ENCODE measurements at regions not wholly inside any gene's neighbourhood (a gene's known extent, or its start where the extent isn't known, plus 50 kb on each side); places are given as distances from the start of the nearest gene placed in this dataset.
A peak's percentile ranks its signal among the peaks of the same experiment; 100 is the strongest.

DNA sequence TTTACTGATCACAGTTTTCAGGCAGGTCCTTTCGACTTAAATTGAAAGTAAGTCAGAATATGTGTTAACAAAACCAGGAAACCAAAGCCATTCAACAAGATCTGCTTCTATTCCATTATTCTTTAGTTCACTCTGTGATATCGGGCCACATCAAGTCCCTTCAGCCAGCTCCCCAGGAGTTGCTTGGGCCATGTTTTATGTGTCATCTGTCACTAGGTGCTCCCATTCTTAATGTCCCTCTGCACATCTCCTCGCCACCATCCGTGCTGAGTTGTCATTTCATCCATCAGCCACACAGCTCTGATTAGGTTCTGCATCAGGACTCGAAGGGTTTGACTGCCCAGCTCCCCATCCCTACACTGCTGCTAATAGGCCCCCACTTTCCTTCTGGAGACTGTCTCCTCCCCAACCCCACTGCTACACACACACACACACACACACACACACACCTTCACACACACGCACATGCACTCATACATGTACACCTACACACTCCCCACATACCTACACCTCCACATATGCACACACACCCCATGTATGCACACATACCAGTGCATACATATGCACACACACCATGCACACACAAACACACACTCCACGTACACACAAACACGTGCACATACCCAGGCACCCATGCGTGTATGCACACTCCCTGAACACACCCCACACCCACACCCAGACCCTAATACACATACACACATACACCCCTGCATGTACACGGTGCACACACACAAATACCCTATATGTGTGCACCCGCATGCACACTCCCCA lies 143.3 kb upstream of the GMDS start:
- no peaks in the 10 kb centered on the region for H3K4me1 ChIP-seq (ENCODE audit: control extremely low read depth in 1 of 4, control insufficient read depth in 4 of 4, insufficient read depth in 4 of 4, low read length in 3 of 4)
- 95% methylated on average over 10 of the region's 11 CpGs for WGBS (ENCODE audit: insufficient coverage)
- ChIA-PET POLR2A (no interaction called here), CTCF (no interaction called here)
- no peak for DNase-seq
- no peaks in the 10 kb centered on the region for H3K36me3 ChIP-seq (ENCODE audit: control insufficient read depth in 4 of 4, insufficient read depth in 4 of 4, low read length in 3 of 4)
- H3K9me3 ChIP-seq (ENCODE audit: control extremely low read depth in 1 of 5, control insufficient read depth in 4 of 5, insufficient read depth in 2 of 5, low read depth in 1 of 5, low read length in 4 of 5): peaks cover 0 to 4% (median 0%) of the 10 kb centered on the region in 5 experiments
- no peaks in the 10 kb centered on the region for H3K27me3 ChIP-seq (replicated peaks in 2 of 5; ENCODE audit: control insufficient read depth in 4 of 5, insufficient read depth in 5 of 5, low read length in 4 of 5)
- no peak overlapping the region for H3K4me3 ChIP-seq (ENCODE audit: control insufficient read depth in 1 of 7, extremely low read depth in 1 of 7, insufficient read depth in 4 of 7, low read depth in 2 of 7, low read length in 6 of 7)
- H3K27ac ChIP-seq (ENCODE audit: insufficient read depth in 1 of 2, low read depth in 1 of 2, low read length in 2 of 2, poor library complexity in 1 of 2, severe bottlenecking in 2 of 2): no peak overlapping the region

DNA sequence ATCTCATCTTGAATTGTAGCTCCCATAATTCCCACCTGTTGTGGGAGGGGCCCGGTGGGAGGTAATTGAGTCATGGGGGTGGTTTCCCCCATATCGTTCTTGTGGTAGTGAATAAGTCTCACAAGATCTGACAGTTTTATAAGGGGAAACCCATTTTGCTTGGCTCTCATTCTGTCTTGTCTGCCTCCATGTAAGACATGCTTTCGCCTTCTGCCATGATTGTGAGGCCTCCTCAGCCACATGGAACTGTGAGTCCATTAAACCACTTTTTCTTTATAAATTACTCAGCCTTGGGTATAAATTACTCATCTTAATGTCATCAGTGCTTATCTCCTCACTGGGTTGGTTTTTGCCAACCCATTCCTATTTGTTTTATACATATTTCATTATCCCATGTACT lies 142.0 kb upstream of the GMDS start:
- WGBS (ENCODE audit: insufficient coverage): no CpG with 5 or more reads among the region's 3 CpGs
- Histone ChIP-seq H3K27me3 (replicated peaks in 2 of 5; ENCODE audit: control insufficient read depth in 4 of 5, insufficient read depth in 5 of 5, low read length in 4 of 5) (no peaks in the 10 kb centered on the region), H3K9me3 (ENCODE audit: control extremely low read depth in 1 of 5, control insufficient read depth in 4 of 5, insufficient read depth in 2 of 5, low read depth in 1 of 5, low read length in 4 of 5) (peaks cover 0 to 2% (median 0%) of the 10 kb centered on the region in 5 experiments), H3K4me1 (ENCODE audit: control extremely low read depth in 1 of 4, control insufficient read depth in 4 of 4, insufficient read depth in 4 of 4, low read length in 3 of 4) (no peaks in the 10 kb centered on the region), H3K4me3 (ENCODE audit: control insufficient read depth in 1 of 7, extremely low read depth in 1 of 7, insufficient read depth in 4 of 7, low read depth in 2 of 7, low read length in 6 of 7) (no peak overlapping the region), H3K27ac (ENCODE audit: insufficient read depth in 1 of 2, low read depth in 1 of 2, low read length in 2 of 2, poor library complexity in 1 of 2, severe bottlenecking in 2 of 2) (no peak overlapping the region), H3K36me3 (ENCODE audit: control insufficient read depth in 4 of 4, insufficient read depth in 4 of 4, low read length in 3 of 4) (no peaks in the 10 kb centered on the region)
- ChIA-PET CTCF (no interaction called here), POLR2A (no interaction called here)
- DNase-seq: no peak

DNA sequence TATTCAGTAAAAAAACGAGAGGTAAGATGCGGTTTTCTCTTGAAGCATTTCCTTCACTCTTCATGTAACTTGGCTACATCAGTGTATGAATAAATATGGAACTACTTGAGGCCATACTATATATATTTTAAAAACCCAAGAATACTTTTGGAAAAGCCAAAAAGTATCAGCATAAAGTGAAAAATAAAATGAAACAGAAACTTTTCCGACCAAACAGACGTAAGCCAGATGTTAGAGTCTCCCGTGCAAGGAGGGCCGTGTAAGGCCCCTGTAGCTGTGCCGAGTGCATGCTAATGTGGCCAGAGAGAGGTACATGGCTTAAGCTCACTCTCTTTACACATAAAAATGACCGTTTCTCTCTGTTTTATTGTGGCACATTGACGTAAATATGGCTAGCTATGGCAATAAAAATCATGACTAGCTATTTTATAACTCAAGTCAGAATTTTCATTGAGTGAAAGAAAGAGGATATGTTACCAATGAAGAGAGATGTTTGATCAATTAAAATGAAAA lies 140.1 kb upstream of the GMDS start:
- H3K4me3 ChIP-seq (ENCODE audit: control insufficient read depth in 1 of 7, extremely low read depth in 1 of 7, insufficient read depth in 4 of 7, low read depth in 2 of 7, low read length in 6 of 7): no peak overlapping the region
- no peaks in the 10 kb centered on the region for H3K4me1 ChIP-seq (ENCODE audit: control extremely low read depth in 1 of 4, control insufficient read depth in 4 of 4, insufficient read depth in 4 of 4, low read length in 3 of 4)
- H3K9me3 ChIP-seq (ENCODE audit: control extremely low read depth in 1 of 5, control insufficient read depth in 4 of 5, insufficient read depth in 2 of 5, low read depth in 1 of 5, low read length in 4 of 5): peaks cover 0 to 2% (median 0%) of the 10 kb centered on the region in 5 experiments
- WGBS (ENCODE audit: insufficient coverage): 100% methylated on average over 2 of the region's 9 CpGs
- no peak overlapping the region for H3K27ac ChIP-seq (ENCODE audit: insufficient read depth in 1 of 2, low read depth in 1 of 2, low read length in 2 of 2, poor library complexity in 1 of 2, severe bottlenecking in 2 of 2)
- no peak for DNase-seq
- ChIA-PET CTCF (no interaction called here), POLR2A (no interaction called here)
- no peaks in the 10 kb centered on the region for H3K36me3 ChIP-seq (ENCODE audit: control insufficient read depth in 4 of 4, insufficient read depth in 4 of 4, low read length in 3 of 4)
- H3K27me3 ChIP-seq (replicated peaks in 2 of 5; ENCODE audit: control insufficient read depth in 4 of 5, insufficient read depth in 5 of 5, low read length in 4 of 5): no peaks in the 10 kb centered on the region

DNA sequence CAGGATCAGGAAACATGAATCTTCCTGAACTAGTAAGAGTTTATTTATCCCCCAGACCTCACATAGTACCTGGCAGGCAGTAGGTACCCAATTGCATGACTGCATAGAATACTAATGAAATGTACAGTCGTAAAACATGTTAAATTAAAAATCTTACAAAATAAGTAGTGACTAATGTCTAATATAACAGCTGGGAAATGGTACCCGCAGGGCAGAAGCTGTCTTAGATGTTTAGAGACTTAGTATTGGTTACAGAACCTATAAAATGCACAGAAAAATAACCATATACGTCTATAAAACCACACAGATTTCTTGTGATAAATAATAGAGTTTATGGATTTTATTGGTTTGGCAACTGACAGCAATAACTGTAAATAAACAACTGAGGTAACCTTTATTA lies 139.1 kb upstream of the GMDS start:
- Histone ChIP-seq H3K27ac (ENCODE audit: insufficient read depth in 1 of 2, low read depth in 1 of 2, low read length in 2 of 2, poor library complexity in 1 of 2, severe bottlenecking in 2 of 2) (no peak overlapping the region), H3K4me1 (ENCODE audit: control extremely low read depth in 1 of 4, control insufficient read depth in 4 of 4, insufficient read depth in 4 of 4, low read length in 3 of 4) (no peaks in the 10 kb centered on the region), H3K9me3 (ENCODE audit: control extremely low read depth in 1 of 5, control insufficient read depth in 4 of 5, insufficient read depth in 2 of 5, low read depth in 1 of 5, low read length in 4 of 5) (peaks cover 0 to 2% (median 0%) of the 10 kb centered on the region in 5 experiments), H3K4me3 (ENCODE audit: control insufficient read depth in 1 of 7, extremely low read depth in 1 of 7, insufficient read depth in 4 of 7, low read depth in 2 of 7, low read length in 6 of 7) (no peak overlapping the region), H3K36me3 (ENCODE audit: control insufficient read depth in 4 of 4, insufficient read depth in 4 of 4, low read length in 3 of 4) (no peaks in the 10 kb centered on the region), H3K27me3 (replicated peaks in 2 of 5; ENCODE audit: control insufficient read depth in 4 of 5, insufficient read depth in 5 of 5, low read length in 4 of 5) (no peaks in the 10 kb centered on the region)
- no CpG with 5 or more reads among the region's 3 CpGs for WGBS (ENCODE audit: insufficient coverage)
- no peak for DNase-seq
- POLR2A ChIA-PET: interaction anchor here (0.6 kb wide), 2 partner anchors 13 to 15 kb away, joined by 3 to 6 read pairs; no protein-coding TSS in a partner anchor
- CTCF ChIA-PET: interaction anchor here (0.6 kb wide), 2 partner anchors 176 to 563 kb away, joined by 3 read pairs; no protein-coding TSS in a partner anchor

DNA sequence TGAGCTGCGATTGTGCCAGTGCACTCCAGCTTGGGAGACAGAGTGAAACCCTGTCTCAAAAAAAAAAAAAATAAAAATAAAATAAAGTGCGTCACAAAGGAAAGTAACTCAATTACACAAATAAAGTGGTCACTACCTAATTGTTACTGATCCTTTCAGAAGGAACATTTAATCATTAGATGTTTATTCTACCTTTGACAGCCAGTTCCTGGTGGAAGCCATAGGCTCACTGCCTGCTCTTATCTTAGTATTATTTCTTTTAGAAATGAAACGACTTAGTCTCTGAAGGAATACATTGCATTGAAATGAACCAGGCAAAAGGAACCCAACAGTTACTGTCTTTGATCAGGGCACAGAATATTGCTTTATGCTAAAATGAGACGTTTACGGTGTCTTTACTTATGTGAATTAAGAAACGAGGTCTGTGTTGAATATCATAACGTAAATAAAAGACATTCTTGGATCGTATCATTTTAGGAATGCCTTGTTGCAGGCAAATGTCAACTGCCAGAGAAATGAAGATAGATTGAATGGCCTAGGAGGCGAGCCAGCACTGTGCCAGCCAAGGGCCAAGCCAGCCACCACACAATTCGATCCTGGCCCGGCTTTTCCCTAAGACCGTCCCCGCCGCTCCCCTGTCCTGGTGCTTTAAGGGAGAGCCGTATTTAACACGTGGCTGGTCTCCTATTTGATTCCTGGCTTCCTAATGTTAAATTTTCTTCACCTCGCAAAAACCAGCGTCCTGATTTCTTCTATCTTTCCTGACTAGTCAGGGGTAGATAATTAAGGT lies 136.7 kb upstream of the GMDS start:
- Histone ChIP-seq H3K9me3 (ENCODE audit: control extremely low read depth in 1 of 5, control insufficient read depth in 4 of 5, insufficient read depth in 2 of 5, low read depth in 1 of 5, low read length in 4 of 5) (peaks cover 0 to 2% (median 0%) of the 10 kb centered on the region in 5 experiments), H3K36me3 (ENCODE audit: control insufficient read depth in 4 of 4, insufficient read depth in 4 of 4, low read length in 3 of 4) (no peaks in the 10 kb centered on the region), H3K4me1 (ENCODE audit: control extremely low read depth in 1 of 4, control insufficient read depth in 4 of 4, insufficient read depth in 4 of 4, low read length in 3 of 4) (no peaks in the 10 kb centered on the region), H3K4me3 (ENCODE audit: control insufficient read depth in 1 of 7, extremely low read depth in 1 of 7, insufficient read depth in 4 of 7, low read depth in 2 of 7, low read length in 6 of 7) (no peak overlapping the region), H3K27me3 (replicated peaks in 2 of 5; ENCODE audit: control insufficient read depth in 4 of 5, insufficient read depth in 5 of 5, low read length in 4 of 5) (no peaks in the 10 kb centered on the region), H3K27ac (ENCODE audit: insufficient read depth in 1 of 2, low read depth in 1 of 2, low read length in 2 of 2, poor library complexity in 1 of 2, severe bottlenecking in 2 of 2) (no peak overlapping the region)
- DNase-seq: no peak
- WGBS (ENCODE audit: insufficient coverage): 96% methylated on average over 16 of the region's 18 CpGs
- ChIA-PET POLR2A (no interaction called here), CTCF (no interaction called here)

DNA sequence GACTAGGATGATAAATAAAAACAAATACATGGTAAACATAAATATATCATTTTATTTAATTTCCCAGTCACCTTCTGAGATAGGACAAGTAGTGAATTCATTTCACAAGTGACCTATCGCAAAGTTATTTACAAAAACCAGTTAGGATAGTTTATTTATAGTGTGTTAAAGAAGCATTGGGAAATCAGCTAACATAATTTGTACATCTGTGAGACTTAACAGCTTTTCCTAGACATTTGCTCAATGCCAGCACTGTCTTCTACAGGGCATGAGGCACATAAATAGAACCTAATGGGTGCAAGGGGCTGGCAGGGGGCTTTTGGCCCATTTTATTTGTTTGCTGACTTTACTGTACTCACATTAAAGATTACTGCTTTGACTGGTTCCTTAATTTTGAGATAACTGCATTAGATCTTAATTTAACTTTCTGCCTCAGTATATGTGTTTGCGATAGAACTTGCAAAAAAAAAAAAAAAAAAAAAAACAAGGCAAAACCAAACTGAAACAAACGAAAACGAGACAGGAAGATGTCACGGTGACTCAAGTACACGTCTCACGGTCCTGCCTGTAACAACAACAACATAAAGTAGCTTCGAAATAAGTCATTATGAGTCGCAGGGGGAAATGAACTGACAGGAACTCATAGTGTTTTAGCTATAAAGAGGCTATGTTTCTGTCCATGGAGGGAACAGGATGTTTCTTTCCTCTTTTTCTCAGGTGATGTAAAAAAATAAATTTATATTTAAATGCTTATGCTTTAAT lies 133.7 kb upstream of the GMDS start:
- ChIA-PET CTCF (no interaction called here), POLR2A (no interaction called here)
- Histone ChIP-seq H3K27ac (ENCODE audit: insufficient read depth in 1 of 2, low read depth in 1 of 2, low read length in 2 of 2, poor library complexity in 1 of 2, severe bottlenecking in 2 of 2) (no peak overlapping the region), H3K9me3 (ENCODE audit: control extremely low read depth in 1 of 5, control insufficient read depth in 4 of 5, insufficient read depth in 2 of 5, low read depth in 1 of 5, low read length in 4 of 5) (no peaks in the 10 kb centered on the region), H3K36me3 (ENCODE audit: control insufficient read depth in 4 of 4, insufficient read depth in 4 of 4, low read length in 3 of 4) (no peaks in the 10 kb centered on the region), H3K4me3 (ENCODE audit: control insufficient read depth in 1 of 7, extremely low read depth in 1 of 7, insufficient read depth in 4 of 7, low read depth in 2 of 7, low read length in 6 of 7) (no peak overlapping the region), H3K4me1 (ENCODE audit: control extremely low read depth in 1 of 4, control insufficient read depth in 4 of 4, insufficient read depth in 4 of 4, low read length in 3 of 4) (no peaks in the 10 kb centered on the region), H3K27me3 (replicated peaks in 2 of 5; ENCODE audit: control insufficient read depth in 4 of 5, insufficient read depth in 5 of 5, low read length in 4 of 5) (no peaks in the 10 kb centered on the region)
- 69% methylated on average over 4 of the region's 9 CpGs for WGBS (ENCODE audit: insufficient coverage)
- DNase-seq: peak in 1 of 3 donors; percentile 2
